ENCODE measurements at regions not wholly inside any gene's neighbourhood (a gene's known extent, or its start where the extent isn't known, plus 50 kb on each side); places are given as distances from the start of the nearest gene placed in this dataset.

GRCh38 chr12:84740602-84741001 lies 172.0 kb downstream of the SLC6A15 start:
- no peak overlapping the region for H3K4me2 ChIP-seq (ENCODE audit: low read length)
- no peaks in the 10 kb centered on the region for H4K20me1 ChIP-seq (ENCODE audit: insufficient read depth, low read length)
- H2AFZ ChIP-seq (ENCODE audit: low read length) = no peak overlapping the region
- no peaks in the 10 kb centered on the region for H3K9me2 ChIP-seq (ENCODE audit: low read depth, low read length)
- no peaks in the 10 kb centered on the region for H3K4me1 ChIP-seq (ENCODE audit: insufficient read depth, low read length, severe bottlenecking)
- H3F3A ChIP-seq (ENCODE audit: insufficient read depth, low read length) = no peaks in the 10 kb centered on the region
- no peaks in the 10 kb centered on the region for H3K27me3 ChIP-seq (ENCODE audit: insufficient read depth, low read length)
- H3K9ac ChIP-seq (ENCODE audit: low read length) = no peak overlapping the region
- no peaks in the 10 kb centered on the region for H3K79me2 ChIP-seq (ENCODE audit: insufficient read depth, low read length)
- no peak overlapping the region for H3K27ac ChIP-seq (ENCODE audit: low read depth, low read length, poor library complexity, severe bottlenecking)
- TF ChIP-seq EZH2 (IDR thresholded peaks at IDR 0.05; ENCODE audit: borderline replicate concordance, low read length) (no peak), CTCF (IDR thresholded peaks at IDR 0.05; ENCODE audit: low read length) (no peak)
- H3K9me3 ChIP-seq (ENCODE audit: low read length) = no peaks in the 10 kb centered on the region
- H3K4me3 ChIP-seq (ENCODE audit: low read depth, low read length, poor library complexity, severe bottlenecking) = no peak overlapping the region
- no peaks in the 10 kb centered on the region for H3K36me3 ChIP-seq (ENCODE audit: insufficient read depth, low read length)

GRCh38 chr12:84738481-84738972 lies 174.1 kb downstream of the SLC6A15 start:
- Histone ChIP-seq H3K9ac (ENCODE audit: low read length) (no peak overlapping the region), H3K9me3 (ENCODE audit: low read length) (no peaks in the 10 kb centered on the region), H2AFZ (ENCODE audit: low read length) (no peak overlapping the region), H3K4me2 (ENCODE audit: low read length) (no peak overlapping the region), H4K20me1 (ENCODE audit: insufficient read depth, low read length) (no peaks in the 10 kb centered on the region), H3F3A (ENCODE audit: insufficient read depth, low read length) (no peaks in the 10 kb centered on the region), H3K27ac (ENCODE audit: low read depth, low read length, poor library complexity, severe bottlenecking) (no peak overlapping the region), H3K27me3 (ENCODE audit: insufficient read depth, low read length) (no peaks in the 10 kb centered on the region), H3K4me1 (ENCODE audit: insufficient read depth, low read length, severe bottlenecking) (no peaks in the 10 kb centered on the region), H3K9me2 (ENCODE audit: low read depth, low read length) (no peaks in the 10 kb centered on the region), H3K79me2 (ENCODE audit: insufficient read depth, low read length) (no peaks in the 10 kb centered on the region), H3K4me3 (ENCODE audit: low read depth, low read length, poor library complexity, severe bottlenecking) (no peak overlapping the region), H3K36me3 (ENCODE audit: insufficient read depth, low read length) (no peaks in the 10 kb centered on the region)
- TF ChIP-seq EZH2 (IDR thresholded peaks at IDR 0.05; ENCODE audit: borderline replicate concordance, low read length) (no peak), CTCF (IDR thresholded peaks at IDR 0.05; ENCODE audit: low read length) (no peak)

- TF ChIP-seq CTCF (IDR thresholded peaks at IDR 0.05; ENCODE audit: low read length) (no peak), EZH2 (IDR thresholded peaks at IDR 0.05; ENCODE audit: borderline replicate concordance, low read length) (no peak)
- Histone ChIP-seq H3K9me3 (ENCODE audit: low read length) (no peaks in the 10 kb centered on the region), H3K4me1 (ENCODE audit: insufficient read depth, low read length, severe bottlenecking) (no peaks in the 10 kb centered on the region), H3K9me2 (ENCODE audit: low read depth, low read length) (no peaks in the 10 kb centered on the region), H3F3A (ENCODE audit: insufficient read depth, low read length) (no peaks in the 10 kb centered on the region), H3K79me2 (ENCODE audit: insufficient read depth, low read length) (no peaks in the 10 kb centered on the region), H3K4me2 (ENCODE audit: low read length) (no peak overlapping the region), H3K9ac (ENCODE audit: low read length) (no peak overlapping the region), H2AFZ (ENCODE audit: low read length) (no peak overlapping the region), H4K20me1 (ENCODE audit: insufficient read depth, low read length) (no peaks in the 10 kb centered on the region), H3K27me3 (ENCODE audit: insufficient read depth, low read length) (no peaks in the 10 kb centered on the region), H3K36me3 (ENCODE audit: insufficient read depth, low read length) (no peaks in the 10 kb centered on the region), H3K4me3 (ENCODE audit: low read depth, low read length, poor library complexity, severe bottlenecking) (no peak overlapping the region), H3K27ac (ENCODE audit: low read depth, low read length, poor library complexity, severe bottlenecking) (no peak overlapping the region)
These were observed 179.7 kb downstream of the SLC6A15 start for GRCh38 chr12:84732828-84733340.
